Putamen (tissue), 1 donor: ENCODE measurements at regions not wholly inside any gene's neighbourhood (a gene's known extent, or its start where the extent isn't known, plus 50 kb on each side); places are given as distances from the start of the nearest gene placed in this dataset.

Experiments used
- DNase-seq: peaks from one replicate; pipeline ENCODE4 v3.0.0-alpha.2; 2016; ENCODE audit warnings: low spot score

DNA sequence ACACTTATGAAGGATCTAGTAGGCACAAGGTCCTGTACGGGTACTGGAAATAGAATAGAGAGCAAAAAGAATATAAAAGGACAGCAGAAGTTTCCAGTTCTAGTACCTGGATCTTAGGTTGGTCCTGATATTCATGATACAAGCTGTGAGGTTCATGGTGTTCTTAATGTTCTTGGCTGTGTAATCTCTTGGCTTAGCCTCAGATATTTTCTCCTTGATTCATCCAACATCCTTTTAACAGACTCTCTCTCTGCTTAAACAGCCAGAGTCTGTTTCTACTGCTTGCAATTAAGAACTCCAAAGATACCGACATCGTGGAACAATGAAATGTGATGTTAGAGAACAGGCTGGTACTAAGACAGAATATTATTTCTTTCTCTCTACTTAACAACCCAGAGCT is 49.9 kb downstream of the CNTN3 start:
- no peak for DNase-seq

DNA sequence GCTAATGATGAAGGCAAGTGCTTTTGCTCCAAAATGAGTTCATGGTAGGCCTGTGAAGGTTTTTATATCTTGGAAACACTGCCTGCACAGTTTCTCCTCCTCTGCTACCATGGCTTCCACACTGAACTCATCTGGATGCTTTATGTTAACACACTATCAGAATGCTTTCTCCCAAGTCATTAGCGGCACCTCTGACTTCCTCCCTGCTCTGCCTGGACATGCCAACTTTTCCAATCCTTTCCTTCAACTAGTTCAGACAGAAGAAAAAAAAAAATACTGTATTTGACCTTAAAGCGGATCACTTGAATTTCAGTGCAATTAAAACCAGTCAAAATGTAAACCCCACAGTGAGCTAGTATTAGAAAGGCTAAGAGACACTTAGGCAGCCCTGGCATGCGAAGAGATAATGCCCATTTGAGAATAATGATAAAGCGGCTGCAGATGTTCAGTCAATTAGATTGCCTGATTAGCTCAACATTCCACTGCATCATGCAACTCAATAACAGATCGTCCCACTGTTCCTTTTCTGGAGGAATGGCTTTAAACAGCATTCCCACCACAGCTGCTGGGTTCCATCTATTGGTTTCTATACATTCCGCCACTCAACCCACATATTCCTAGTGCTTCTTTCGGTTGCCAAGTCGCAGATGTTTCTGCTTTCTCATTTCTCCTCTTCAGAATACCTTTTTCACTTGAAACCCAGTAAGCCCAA is 51.7 kb downstream of the CNTN3 start:
- no peak for DNase-seq

DNA sequence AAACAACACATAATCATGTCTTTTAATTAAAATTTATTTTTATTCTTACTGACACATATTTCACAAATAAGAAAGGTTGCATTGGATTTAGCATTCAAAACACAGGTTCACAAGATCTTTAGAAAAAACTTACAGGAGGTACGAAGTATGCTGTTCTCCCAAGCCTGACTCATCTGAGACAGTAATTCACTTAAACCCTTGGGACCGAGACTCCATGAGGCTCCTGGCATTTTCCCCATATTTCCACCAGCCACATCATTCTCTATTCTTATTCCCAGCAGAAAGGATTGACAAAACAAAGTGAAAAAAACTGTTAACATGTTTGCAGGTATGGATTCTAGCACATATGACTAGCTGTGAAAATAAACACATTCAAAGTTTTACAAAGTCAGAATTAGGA is 52.6 kb downstream of the CNTN3 start:
- DNase-seq = no peak

DNA sequence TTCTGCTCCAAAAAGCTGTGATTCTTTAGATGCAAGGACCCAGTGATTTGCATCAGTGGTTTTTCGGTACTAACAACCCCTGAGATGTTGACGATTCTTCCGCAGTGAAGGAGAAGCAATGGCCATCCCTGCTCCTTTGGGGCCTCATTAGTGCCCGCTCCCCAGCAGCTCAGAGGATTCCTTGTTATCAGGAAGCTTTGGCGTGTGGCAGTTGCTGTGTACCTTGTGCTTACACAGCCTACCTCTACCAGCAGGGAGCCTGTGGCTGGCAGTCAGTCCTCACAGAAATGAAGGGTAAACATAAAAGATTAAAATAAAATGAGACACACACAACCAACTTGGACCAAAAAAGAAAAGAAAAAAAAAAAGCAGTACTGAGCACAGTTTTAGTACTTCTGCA is 55.2 kb downstream of the CNTN3 start:
- DNase-seq = no peak

DNA sequence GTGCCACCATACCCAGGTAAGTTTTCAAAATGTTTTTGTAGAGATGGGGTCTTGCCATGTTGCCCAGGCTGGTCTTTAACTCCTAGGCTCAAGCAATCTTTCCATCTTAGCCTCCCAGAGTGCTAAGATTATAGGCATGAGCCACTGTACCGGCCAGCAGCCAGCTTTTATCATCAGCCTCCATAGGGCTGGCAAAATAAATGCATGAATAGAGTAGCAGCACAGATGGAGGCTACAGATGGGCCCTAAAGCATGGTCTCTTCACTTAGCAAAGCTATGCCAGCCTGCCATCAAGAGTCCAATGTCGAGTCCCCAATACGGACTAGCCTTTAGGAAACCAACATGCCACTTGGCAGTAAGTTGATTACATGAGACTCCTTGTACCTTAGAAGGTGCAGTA is 63.8 kb downstream of the CNTN3 start:
- no peak for DNase-seq

DNA sequence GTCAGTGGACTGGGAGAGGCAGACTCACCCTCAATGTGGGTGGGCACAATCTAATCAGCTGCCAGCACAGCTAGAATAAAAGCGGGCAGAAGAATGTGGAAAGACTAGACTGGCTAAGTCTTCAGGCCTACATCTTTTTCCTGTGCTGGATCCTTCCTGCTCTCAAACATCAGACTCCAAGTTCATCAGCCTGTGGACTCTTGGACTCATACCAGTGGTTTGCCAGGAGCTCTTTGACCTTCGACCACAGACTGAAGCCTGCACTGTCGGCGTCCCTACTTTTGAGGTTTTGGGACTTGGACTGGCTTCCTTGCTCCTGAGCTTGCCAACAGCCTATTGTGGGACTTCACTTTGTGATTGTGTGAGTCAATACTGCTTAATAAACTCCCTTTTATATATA is 68.0 kb downstream of the CNTN3 start:
- DNase-seq = no peak

DNA sequence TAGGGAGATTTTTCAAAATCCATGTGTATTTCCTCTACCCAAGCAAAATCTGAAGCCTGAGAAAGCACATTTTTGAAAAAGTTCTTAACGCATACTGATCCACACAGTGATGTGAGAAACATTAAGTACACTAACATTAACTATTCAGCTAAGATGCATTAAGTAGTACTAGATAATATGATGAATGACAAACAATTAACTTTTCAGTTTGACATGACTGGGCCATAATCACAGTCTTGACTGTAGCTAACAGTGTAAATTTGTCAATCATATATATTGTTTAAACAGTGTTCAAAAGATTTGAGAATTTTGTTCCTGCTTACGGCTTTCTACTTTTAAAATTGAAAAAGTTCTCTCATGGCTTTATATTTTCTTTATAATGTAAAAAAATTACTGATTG is 72.0 kb downstream of the CNTN3 start:
- DNase-seq = no peak

DNA sequence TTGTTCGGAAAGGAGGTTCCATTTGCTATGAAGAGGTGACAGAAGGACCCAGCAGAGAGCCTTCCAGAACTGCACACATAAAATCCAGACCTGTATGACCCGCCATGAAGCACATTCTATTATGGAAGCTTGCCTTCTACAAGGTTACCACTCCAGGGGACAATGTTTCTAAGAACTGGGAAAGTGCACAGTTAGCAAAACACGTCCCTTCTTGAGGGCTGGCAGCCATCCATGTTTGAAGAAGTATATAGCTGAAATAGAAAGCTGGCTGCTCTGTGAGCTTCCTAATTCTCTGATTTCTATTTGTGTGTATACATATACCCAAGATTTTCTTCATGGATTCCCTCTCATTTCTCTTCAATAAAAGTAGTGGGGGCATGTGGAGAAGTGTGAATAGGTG is 74.6 kb downstream of the CNTN3 start:
- no peak for DNase-seq

DNA sequence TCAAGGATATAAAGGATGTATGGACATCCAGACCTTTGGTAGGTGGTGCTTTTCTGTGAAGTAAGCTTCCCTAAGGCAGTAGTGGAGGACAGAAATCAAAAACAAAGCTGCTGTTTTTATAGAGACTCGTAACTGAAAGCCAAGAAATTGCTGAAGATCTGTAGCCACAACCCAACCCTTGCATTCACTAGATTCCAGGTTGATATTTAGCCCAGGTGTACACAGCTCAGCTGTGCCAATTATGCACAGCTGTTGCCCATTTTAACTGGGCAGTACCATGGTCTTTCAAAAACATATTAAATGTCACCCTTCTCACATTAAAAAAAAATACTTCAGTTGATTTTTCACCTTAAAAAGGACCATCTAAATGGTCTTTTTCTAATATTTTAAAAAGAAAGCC is 75.8 kb downstream of the CNTN3 start:
- no peak for DNase-seq

DNA sequence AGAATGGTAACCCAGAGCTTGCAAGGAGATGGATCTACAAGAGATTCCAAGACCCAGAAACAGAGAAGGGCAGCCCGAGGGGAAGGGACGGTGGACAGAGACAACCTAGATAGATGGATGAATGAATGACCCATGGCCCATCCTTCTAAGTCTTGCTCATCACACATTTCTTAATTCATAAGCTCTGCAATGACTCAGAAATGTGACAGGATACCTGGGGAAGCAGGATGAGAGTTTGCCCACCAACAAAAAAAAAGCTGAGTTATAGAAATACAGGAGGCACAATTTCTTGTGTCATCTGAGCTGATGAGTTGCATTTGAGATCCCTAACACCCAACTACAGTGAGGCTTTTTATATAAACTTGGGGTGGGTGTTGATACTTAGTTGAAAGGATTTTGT is 76.6 kb downstream of the CNTN3 start:
- DNase-seq = no peak

DNA sequence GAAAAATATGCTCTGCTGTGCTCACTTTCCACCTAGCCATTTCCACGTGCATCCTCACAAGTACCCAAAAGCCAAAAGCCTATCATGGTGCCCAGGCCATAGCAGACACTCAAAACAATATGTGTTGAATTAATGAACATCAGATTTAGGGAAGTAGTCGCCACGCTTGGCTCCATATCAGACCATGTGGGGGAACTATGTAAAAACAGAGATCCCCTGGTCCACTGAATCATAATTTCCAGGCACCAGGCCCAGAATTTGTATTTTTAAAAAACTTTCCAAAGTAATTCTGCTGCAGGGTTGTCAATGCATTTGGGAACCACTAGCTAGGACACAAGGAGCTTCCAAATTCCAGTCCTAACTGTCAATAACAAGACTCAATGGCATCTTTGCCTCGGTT is 77.3 kb downstream of the CNTN3 start:
- DNase-seq = no peak

DNA sequence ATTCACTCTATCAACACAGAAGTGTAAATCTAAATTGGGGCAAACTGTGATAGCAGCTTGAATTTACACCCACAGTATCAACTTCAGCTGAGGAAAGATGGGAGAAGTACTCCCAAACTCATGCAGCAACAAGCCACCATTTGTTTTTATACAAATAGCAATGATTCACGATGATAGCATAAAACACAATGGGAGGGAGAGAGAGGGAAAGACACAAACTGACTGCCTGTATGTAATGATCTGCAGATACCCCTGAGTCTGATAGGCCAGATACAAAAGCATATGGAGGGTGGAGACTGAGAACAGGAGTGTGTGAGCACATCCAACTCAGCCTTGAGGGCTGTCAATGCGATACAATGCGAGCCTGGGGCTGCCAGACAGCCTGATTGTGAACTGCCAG is 79.2 kb downstream of the CNTN3 start:
- DNase-seq = no peak

DNA sequence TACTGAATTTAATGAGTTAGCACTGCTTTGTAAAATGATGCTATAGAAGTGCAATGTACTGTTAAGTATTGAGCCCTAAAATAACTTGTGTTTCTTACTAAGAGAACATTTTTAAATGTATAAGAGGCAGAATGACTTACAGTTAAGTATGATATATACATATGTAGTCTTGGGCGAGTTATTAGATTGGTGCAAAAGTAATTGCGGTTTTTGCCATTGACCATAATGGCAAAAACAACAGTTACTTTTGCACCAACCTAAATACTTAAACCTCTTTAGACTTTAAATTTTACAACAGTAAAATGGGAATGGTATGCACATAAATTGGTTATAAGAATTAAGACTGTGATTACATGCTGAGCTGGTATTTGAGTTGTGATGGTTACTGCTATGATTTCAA is 79.8 kb downstream of the CNTN3 start:
- DNase-seq = no peak

DNA sequence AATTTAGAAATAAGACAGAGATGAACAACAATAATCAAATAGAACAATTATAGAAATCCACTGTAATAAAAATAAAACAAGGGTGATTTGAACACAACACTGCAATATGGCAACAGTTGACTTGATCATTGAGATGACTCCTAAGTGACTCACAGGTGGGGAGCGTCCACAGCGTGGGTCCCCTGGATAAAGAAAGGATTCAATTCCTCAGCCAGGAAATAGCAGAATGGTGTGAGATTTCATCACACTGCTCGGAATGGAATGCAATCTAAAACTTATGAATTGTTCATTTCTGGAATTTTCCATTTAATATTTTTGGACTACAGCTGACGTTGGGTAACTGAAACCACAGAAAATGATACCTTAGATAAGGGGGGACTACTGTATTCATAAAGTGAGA is 82.0 kb downstream of the CNTN3 start:
- no peak for DNase-seq

DNA sequence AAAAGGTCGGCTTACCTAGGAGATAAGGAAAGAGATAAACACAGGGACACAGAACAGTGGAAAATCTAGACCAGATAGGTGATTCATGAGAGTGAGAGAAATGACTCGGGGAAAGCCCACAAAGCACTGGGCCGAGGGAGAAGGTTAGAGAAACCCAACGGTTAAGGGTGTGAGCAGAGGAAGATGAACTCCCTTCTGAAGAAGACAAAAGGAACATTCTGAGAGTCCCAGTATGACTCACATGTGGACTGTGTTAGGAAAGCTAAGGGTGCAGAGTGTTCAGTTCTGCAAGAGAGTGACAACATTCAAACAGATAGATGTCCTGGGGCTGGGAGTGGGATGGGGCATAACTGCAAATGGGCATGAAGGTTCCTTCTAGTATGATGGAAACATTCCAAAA is 83.0 kb downstream of the CNTN3 start:
- DNase-seq = no peak

DNA sequence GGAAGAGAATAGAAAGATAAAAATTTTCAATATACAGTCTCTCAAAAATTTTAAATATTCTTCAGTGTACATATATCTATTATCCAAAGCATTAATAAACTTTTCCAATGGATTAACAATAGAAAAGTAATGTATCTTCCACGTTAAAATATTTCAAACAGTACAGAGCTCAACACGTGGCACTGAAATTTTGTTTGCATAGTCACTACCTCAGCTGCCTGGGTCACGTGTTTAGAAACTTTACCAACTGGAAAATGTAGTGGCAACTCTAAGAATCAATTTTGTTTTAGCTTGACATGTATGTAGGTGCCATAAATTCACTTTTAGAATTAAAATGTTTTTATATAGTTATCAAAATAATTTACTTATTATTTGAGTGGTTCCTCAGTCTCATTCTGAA is 85.3 kb downstream of the CNTN3 start:
- no peak for DNase-seq

DNA sequence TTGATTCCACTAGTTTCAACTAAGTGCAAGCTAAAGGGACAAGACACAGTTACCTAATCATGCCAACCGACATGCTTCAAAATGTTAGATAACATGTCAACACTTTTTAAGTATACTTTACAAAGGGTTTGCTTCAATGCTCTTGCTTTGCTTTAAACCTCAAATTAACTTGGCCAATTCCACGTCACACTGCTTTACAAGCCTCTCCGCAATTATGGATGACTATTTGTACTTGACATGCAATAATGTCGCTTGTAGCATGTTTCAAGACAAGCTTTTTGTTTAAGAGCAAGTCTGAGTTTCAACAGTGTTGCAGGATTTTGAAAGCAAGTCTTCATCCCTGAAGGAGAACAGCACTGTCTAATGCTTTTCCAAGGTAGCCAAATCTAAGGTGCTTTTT is 86.9 kb downstream of the CNTN3 start:
- DNase-seq = no peak

DNA sequence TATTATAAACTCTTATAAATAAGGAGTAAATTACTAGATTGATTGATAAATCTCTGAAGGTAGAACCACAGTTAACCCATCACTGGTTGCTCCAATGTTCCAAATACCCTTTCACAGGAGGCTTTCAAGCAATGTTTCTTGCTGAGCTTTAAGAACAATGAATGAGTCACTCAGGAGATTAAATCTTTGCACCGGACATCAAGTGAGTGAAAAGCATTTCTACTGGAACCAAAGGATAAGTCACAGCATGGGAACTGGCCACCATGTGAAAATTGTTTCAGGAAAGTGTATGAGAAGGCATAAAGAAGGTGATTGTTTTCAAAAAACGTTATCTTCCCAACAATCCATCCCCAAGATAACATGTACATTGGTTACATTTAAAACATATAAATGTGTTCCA is 90.6 kb downstream of the CNTN3 start:
- DNase-seq = no peak

DNA sequence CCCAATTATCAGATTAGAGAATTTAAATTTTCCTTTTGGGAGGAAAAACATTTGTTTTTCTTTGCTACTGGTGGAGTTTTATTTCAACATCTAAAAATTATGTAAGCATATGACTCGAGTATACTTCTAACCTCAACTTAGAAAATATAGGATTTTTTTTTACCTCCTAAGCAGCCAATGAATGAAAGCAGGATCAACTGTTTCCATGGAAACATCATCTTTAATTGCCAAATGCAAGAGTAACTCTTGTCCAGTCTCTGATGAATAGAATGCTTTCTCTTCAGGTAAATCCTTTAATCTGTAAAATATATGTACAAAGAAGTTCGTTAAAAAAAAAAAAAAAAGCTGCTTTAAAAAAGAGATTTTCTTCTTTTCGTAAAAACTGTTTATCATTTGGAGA is 93.6 kb downstream of the CNTN3 start:
- no peak for DNase-seq

DNA sequence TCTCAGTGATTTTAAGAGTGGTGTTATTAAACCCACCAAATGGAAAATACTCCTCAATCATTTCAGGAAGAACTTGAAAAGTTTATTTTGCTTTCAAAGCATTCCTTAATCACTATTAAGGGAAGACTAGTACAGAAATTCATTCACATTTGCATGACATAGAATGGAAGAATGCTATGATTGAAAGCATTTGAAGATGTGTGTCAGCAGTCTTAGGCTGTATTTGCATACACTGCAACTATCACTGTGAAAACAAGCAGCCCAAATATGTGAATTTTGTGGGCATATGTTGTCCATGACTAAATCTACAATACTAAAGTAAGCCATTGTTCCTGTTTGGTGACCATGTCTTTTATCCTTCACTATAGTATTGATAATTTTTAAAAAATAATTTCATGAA is 95.8 kb downstream of the CNTN3 start:
- DNase-seq = no peak

DNA sequence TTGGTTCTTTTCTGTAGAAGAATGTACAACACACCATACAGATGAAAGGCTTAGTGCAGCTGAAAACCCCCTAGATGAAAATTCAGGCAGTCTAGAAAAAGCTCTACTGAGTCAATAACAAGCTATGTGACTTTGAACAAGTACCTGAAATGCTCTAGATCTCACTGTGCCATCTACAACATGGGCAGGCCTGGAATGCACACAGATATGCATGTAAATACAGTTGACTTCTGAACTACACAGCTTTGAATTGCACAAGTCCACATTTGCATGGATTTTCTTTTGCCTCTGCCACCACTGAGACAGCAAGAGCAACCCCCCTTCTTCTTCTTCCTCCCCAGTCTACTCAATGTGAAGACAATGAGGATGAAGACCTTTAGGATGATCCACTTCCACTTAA is 98.4 kb downstream of the CNTN3 start:
- DNase-seq = no peak

DNA sequence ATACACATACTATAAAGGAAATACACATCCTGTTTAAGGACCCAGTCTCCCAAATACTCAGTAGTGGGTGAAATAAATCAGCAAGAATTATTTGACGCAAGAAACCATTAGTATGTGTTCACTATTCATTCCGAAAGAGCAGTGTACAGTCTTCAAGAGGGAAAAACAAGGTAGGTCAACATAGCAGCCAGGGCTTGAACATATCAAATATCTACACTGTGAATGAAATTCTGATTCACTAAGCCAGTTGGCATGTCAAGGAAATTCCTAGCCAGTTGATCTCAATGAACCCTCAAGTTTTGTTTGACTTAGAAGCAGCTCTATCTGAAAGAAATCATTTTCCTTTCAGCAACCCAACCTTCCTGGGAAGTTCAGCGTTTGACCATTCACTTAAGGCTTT is 99.0 kb downstream of the CNTN3 start:
- no peak for DNase-seq

DNA sequence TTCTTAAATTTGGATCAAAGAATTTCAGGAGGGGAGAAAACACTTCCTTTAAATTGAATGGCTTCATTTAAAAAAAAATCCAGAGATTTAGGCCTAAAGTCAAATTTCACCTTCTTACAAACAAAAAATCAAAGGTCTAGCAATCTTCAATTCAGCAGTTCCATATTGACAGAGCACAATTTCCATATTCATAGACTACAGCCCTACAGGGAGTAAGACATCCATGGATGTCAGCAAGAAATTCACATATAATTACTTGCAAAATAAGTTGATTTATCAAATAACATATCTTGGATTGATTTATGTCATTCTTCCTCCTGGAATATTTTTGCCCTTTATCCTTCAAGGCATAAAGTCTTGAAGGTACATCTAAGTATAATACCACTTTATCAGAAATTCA is 103.4 kb downstream of the CNTN3 start:
- no peak for DNase-seq

DNA sequence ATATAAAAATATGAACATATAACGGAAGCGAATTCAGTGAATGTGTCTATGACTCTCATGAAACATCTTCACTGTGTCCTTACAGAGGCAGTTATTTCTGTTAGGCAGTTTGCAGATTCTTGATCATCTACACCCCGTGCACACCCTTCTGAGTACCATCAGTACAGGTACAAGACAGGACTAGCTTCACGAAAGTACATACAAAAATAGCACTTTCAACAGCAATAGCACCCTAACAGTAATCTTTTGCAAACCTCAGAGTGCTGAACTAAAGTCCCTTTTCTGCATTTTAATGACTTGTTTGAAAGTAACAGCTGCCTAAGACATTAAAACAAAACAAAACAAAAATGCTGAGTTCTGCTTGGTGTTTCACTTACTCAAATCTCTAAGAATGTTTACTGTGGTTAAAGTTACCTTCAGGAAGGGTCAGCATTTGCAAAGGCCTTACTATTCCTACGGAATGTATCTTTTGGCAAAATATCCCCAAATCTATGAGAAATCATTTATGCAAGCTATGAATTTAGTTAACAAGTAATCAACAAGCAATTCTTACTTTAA is 104.1 kb downstream of the CNTN3 start:
- no peak for DNase-seq

DNA sequence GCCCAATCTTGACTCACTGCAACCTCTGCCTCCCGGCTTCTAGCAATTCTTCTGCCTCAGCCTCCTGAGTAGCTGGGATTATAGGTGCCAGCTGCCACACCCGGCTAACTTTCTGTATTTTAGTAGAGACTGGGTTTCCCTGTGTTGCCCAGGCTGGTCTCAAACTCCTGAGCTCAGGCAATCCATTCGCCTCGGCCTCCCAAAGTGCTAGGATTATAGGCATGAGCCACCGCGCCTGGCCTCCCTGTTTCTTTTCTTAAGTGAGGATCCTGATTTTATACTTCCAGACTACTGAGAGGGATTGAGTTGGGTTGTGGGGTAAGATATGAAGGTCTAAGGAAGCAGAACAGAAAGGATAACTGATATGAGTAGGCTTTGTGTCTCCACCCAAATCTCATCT is 106.8 kb downstream of the CNTN3 start:
- DNase-seq = no peak
